HUDEP-2 (cell line): ENCODE measurements at regions not wholly inside any gene's neighbourhood (a gene's known extent, or its start where the extent isn't known, plus 50 kb on each side); places are given as distances from the start of the nearest gene placed in this dataset.

Experiments used
- DNase-seq, 76 experiments: peaks; one replicate each; lab custom pipeline; 2025; ENCODE audit not compliant: unreplicated experiment in 76 of 76; lab: John Stamatoyannopoulos, UW

DNA sequence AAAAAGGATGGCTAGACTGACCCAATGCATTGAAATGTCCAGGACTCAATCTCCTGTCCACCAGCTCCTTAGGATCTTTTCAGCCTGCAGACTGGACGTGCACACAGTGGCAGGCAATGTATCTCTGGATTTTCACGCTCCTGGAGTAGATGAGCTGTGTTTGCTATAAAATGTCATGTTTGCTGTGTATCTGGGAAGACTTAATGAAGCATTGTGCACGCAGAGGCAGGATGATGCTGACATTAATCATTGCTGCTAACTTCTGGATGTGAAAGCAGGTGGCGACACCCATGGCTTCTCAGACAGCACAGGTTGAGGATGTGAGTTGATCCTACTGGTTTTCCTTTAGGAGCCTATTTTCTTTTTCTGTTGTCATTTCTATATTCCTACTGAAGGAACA, 133.1 kb upstream of the PCSK2 start:
- no peak for DNase-seq

DNA sequence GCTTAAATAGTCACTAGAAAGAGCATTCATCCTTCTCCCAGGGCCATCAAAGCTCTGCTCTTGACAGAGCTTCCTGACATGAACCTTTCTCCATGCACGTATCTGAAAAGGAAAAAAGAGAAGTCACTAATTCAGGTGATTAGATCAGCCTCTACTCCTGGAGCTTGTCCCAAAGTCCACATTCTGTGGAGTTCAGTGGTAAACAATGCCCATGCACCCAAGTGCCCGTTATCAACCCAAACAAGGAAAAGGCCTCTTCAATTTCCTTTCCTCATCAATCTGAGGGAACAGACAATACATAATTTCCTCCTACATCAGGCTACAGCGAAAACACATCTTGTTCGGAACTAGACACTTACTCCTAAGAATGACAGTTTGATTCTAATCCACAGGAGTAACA, 129.2 kb upstream of the PCSK2 start:
- DNase-seq: no peak

DNA sequence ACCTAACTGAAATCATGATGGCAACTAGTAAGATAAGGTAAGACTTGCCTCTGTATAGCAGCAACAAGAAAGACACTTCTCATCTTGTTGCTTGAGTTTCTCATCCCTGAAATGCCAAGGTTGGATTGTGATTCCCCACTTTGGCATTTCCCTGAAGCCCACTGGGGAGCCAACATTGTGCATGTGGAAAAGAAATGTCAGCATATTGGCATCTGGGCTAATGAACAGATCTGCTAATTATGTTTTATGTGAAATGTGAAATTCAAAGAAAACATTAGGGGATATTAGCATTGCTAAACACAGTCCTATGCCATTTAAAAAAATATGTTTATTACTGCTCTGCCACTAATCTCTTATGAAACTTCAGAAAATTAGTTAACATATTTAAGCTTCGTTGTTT, 126.3 kb upstream of the PCSK2 start:
- no peak for DNase-seq

DNA sequence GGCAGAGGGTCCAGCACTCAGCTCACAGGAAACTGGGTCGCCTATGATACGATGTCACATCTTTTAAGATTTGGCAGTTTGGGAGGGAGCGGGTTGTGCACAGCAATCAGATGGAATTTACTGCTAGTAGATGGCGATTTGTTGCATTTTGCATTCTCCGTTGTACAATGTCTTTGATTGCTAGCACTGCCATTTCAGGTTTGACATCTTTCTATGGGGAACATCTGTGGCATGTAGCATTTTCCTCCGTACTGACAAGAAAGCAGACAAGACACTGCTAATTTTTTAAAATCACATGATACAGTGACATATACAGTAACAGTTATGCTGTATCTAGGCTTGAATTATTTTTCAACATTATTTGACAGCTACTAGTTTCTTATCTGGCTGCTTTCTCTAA, 119.7 kb upstream of the PCSK2 start:
- DNase-seq: no peak

DNA sequence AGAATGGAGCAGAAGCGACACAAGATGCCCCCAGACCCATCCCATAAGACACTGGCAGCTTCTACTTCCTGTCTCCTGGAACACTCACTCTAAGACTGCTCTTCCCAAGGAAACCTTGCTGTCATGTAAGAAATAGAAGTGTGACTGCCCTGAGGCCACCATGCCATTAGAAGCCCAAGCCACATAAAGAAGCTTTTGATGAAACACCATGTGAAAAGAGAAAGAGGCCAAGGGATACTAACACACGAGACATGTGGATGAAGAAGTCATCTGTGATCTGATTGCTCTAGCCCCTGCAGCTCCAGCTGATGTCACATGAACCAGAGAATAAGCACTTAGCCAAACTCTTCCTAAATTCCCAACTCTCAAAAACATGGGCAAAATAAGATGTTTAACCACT, 117.9 kb upstream of the PCSK2 start:
- DNase-seq: no peak

DNA sequence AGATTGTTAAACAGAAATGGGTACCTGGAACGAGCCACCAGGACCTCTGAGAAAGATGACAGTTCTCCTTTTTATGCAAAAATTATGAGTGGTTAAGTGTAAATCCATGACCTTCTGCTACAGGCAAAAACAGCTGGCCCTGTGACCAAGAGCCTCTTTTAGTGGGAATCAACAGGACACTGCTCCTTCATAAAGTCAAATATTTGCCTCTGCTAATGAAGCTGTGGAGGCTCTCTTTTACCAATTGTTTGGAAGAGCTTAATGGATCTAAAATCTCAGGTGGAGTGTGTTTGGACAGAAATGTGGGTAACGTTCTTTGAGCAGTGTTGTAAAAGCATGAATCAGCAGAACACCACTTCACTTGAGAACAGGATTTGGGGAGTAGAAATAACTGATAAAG, 117.5 kb upstream of the PCSK2 start:
- no peak for DNase-seq

DNA sequence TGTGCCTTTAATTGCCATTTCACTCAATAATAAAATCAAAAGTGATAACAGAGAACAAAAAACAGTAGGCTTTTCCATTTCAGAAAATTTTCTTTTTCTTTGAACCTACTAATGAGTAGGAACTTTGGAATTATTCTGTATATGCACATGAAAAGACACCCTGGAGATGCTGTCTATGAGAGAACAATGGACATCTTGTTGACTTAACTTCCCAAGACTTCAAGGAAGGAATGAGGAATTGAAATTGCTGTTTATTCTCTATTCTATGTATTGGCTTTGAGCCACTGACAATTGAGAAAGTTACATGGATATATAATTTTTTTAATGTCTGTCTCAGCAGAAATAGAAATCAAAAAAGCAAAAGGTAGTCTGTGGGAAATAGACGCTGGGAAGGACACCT, 98.6 kb upstream of the PCSK2 start:
- DNase-seq: no peak

DNA sequence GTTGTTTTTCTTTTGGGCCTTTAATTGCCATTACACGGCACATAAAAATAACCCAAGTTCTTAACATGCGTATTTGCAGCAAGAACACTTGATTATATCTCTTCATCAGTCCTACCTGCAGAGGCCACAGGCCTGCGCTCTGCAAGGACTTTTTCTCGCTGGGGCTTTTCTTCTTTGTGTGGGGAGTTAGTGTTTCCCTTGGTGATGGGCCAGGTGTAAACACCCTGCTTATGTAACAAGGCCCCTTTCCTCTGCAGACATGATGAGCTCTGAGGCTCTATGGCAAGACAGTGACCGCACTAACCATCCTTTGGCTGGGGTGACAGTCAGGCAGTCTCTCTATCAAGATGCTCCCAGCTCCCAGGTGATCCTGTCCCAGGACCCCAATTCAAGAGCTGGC, 97.8 kb upstream of the PCSK2 start:
- DNase-seq: no peak

DNA sequence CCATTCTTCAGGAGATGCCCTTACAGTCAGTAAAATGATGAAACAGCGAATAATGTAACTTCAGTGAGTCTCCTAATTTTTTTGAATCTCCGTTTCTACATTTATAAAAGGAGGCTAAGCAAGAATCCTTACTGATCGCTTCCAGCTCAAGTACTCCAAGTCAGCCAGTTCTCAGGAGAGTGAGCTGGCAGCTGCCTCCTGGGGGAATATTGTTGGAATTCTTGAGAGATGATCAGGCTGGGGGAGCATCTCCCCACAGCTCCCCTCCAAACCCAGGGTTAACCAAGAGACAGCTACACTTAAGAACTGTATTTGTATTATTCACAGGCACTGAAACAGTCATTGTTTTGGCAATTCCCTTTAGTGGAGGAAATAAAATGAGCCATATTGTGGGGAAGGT, 89.1 kb upstream of the PCSK2 start:
- DNase-seq: no peak

DNA sequence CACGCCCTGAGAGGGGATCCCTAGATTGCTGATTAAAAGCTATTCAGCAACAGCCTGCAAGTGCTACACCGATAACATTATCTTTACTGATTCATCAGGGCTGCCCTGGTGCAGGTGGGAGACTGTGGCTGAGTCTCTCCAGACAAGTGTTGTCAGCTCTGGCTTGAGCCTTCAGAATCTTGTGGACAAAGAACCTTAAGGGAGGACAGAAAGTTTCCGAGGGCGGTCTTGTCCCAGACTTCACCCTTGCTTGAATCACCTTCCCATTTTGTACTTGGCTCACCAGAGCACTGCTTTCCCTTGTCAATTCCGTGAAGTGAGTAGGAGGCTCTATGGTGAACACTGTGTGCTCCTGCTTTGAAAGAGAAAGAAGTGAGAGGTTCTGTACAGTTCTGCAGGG, 88.6 kb upstream of the PCSK2 start:
- DNase-seq: no peak

DNA sequence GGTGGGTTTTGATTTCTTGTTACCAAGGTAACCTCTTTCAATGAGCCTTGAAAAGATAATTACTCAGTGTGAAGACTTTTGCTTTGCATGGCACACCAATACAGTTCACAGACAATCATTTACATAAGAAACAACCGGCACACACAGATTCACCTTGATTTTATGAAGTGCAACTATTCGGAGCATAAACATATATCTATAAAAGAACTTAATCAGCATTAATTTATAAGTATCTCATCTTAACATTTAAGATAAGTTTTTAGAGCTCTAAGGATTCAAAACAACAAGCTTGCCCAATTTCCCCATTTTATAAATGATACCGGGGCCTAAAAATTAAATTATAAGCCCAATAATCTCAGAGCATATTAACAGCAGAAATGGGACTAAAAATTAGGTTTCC, 85.9 kb upstream of the PCSK2 start:
- no peak for DNase-seq

DNA sequence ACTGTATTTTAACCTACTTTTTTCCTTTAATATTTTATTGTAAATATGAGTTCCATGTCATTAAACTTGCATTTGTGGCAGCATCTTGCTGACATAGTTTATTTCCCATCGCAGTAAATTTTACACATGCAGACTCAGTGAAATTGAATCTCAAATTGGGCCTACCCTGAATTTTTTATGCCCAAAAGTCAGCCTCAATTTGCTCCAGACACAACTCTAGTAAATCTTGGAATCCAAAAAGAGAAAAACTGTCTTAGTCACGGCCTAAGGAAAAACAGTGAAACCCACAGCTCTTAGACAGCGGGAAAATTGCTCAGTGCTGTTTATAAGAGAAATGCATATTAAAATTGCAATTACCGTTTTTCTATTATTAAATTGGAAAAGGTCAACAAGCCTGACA, 85.3 kb upstream of the PCSK2 start:
- no peak for DNase-seq

DNA sequence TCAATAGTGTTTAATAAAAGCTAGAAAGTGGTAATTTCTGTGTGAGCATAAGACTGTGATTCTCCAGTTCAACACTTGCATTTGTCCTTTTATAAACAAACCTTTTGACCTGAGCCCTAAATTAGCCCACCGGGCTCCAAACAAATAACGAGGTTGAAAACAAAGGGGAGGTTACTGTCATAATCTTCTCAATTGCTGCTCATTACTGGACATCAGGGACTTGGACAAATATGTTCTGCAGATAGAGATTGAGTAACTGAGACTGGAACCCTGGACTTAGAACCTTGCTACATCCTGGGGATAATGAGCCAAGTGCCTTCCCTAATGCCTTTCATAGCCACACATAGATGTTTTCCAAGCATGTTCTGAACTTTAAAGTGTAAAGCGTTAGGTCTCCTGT, 84.2 kb upstream of the PCSK2 start:
- no peak for DNase-seq

DNA sequence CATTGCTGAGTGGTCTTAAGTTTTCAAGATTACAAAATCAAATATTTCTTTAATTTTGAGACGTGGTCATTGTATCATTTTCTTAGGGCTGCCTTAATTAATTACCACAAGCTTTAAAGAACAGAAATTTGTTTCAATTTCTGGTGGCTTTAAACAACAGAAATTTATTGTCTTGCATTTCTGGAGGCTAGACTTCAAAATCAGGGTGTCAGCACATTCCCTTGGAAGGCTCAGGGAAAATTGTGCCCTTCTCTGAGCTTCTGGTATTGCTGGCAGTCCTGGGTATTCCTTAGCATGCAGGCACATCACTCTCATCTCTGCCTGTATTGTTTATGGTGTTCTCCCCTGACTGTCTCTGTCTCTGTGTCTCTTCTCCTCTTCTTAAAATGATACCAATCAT, 76.0 kb upstream of the PCSK2 start:
- no peak for DNase-seq

DNA sequence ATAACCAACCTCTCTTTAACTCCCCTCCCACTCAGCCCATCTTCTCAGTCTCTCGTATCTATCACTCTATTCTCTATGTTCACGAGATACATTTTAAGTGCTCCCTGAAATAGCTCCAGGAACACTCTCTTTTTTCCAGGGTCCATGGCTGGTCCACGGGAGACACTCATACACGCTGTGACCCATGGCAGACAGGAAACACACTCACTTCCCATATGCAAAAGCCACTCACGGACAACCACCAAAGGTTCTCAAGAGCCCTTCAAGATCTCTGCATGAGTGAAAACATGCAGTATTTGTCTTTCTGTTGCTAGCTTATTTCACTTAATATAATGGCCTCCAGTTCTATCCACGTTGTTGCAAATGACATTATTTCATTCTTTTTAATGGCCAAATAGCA, 71.4 kb upstream of the PCSK2 start:
- no peak for DNase-seq

DNA sequence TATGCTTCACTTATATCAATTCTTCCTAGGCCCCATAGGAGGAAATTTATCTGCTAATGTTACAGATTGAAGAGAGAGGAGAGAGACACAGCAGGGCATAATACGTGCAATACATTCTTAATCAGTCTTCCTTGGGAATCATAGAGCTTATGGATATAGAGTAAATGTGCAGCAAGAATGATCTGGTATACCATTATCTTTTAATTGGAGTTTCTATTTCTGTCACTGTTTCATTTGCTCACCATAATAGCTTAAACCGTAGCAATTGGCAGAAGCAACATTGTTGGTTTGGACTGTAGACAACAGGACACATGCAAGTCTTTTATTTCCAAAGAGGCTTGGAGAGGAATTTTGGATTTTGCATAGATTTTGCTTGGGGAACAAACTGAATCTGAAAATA, 68.1 kb upstream of the PCSK2 start:
- DNase-seq: no peak

DNA sequence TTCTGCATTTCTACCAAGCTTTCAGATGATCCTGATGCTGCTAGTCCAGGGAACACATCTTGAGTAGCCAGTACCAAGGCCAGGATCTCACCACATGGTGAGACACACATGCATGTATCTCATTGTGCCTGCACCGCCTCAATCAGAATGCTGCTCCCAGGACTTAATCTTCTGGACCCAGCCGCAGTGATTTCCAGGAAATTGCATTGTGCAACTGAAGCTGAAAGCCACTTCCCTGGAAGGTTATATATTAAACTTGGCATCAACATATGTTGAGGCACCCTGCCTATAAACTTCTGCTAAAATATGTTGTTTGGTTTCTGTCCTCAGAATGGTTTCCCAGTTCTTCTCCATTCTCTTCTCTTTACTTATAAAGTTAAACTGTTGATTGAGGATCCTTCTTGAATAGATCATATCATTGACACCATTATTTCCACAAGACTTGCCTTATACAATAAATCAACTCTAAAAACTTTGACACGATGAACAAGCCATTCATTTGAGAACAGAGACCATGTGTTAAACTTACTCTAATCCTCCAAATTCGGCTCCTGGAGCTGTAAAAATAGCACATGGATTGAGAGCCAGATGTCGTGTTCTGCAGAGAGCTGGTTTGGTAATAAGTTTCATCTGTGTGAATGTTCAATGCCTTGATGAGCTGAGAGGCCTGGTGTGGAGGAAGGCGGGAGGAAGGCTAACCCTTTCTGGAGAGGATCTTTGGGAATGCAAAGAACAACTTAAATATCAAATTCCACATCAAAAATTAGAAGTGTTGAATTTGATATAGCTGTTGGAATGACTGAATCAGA, 65.0 kb upstream of the PCSK2 start:
- DNase-seq: no peak

DNA sequence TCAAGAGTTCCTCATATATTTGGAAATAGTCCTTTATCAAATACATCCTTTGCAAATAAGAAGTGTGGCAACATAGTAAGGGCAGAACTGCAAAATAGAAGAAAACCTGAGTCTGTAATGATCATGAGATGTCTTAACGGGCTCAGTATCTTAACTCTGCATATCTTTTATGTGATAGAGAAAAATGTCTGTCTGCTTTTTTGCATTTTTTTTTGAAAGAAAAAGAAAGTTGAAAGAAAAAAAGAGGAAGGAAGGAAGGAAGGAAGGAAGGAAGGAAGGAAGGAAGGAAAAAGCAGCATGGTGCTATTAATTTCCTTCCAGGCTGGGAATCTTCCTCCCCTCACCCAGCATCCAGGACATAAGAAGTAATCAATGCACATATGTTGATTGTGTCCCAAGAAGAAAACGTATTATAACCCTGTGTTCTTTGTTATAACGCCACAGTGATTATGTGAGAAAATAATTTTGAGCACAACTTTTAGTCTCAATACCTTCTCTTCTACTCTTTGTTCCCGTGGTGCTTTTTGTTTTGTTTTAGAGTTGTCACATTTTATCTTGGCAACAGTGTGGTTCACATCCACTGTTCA, 58.7 kb upstream of the PCSK2 start:
- DNase-seq: no peak

DNA sequence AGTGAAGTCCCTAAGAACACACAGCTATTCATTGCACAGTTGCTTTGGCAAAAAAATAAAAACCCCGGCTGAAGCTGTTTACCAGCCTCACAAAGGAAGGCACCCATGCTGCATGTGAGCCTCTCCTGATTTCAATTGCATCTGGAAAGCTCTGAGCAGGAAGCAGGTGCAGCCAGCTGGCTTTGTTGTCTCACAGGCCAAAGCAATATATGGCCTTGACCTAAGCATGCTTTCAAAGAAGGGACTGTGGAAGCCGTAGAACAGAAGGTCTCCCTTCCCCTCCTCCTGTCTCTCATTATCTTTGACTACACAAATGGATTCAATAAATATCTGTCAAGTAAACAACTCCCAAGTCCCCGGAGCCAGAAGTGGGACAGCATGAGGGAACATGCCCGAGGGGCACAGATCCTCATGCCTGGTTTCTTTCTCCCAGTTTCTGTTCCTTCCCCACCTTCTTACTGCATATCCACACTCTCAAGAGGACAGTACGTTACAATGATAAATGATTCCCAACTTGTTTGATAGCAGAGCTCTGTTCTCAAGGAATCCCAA, 57.2 kb upstream of the PCSK2 start:
- DNase-seq: no peak

DNA sequence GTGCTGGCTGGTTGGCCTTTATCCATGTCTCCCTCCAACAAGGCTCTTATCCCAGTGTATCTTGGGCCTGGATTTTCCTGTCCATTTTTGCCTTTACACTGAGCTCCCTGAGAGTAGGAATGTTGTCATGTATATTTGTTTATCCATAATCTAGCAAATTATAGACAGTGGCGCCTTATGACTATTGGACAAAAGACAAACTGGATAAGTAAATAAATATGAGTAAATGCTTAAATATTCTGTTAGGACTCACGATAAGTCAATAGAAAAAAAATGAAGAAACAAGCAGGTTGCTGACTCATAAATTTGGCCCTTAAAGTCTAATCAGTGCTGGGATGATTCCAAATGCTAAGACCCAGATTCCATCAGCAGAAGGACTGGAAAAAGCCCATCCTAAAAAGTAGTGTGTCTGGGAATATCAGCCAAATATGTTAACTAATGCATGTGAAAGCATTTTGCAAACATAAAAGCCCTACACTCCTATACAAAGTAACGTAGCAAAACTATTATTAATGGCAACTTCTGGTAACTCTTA, 55.0 kb upstream of the PCSK2 start:
- no peak for DNase-seq

DNA sequence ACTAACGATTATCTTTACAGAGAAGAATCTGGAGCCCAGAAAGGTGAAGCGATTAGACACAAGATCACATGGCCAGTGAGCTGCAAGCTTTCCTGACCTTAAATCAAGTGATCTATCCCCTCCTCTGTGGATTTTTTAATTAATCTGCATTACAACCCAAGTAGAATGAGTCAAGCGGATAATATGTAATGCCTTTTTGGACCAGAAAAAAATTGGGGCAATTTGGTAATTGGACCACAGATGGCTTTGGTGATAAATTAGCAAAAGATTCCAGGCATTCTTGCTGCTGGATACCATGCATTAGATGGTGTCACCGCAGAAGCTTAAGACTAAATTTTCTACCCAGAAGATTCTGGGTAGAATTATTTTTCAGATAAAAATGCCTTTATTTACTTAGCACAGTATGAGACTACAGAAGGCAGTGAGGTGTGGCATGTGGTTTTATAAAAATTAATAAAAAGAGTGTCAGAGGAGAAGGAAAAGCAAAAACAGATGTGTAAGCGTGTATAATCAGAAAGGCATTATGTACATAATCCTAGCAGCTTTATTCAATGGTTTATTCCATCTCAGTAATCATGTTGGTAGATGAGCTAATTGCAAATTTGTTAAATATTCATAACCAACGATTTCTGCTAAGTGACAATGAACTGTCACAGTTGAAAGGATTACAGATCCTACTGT, 53.9 kb upstream of the PCSK2 start:
- no peak for DNase-seq
